Astrocyte (in vitro differentiated cells and primary cell): ENCODE measurements at regions not wholly inside any gene's neighbourhood (a gene's known extent, or its start where the extent isn't known, plus 50 kb on each side); places are given as distances from the start of the nearest gene placed in this dataset.
A peak's percentile ranks its signal among the peaks of the same experiment; 100 is the strongest.

Experiments
- DNase-seq: peaks from one replicate; pipeline ENCODE4 v3.0.0-alpha.2; 2010; ENCODE audit warnings: low read depth
- FAIRE-seq: peaks from 2 replicates; lab custom pipeline; 2011; peaks lifted over from hg19 to GRCh38; lab: Jason Lieb, UNC
- H2AFZ ChIP-seq: 2 replicates; pipeline ENCODE4 v1.6.0; 2012; ENCODE audit warnings: low read depth, low read length, inconsistent platforms
- H3K27ac ChIP-seq: 2 replicates; pipeline ENCODE4 v1.5.1; 2011; ENCODE audit warnings: low read depth, low read length, inconsistent platforms
- H3K27me3 ChIP-seq: 2 replicates; pipeline ENCODE4 v1.6.0; 2011; ENCODE audit warnings: low read length, inconsistent platforms; ENCODE audit not compliant: insufficient read depth
- H3K36me3 ChIP-seq: 2 replicates; pipeline ENCODE4 v1.5.1; 2011; ENCODE audit warnings: low read length, inconsistent platforms; ENCODE audit not compliant: insufficient read depth
- H3K4me1 ChIP-seq: 2 replicates; pipeline ENCODE4 v1.5.1; 2011; ENCODE audit warnings: low read length, inconsistent platforms; ENCODE audit not compliant: insufficient read depth
- H3K4me2 ChIP-seq: 2 replicates; pipeline ENCODE4 v1.6.0; 2012; ENCODE audit warnings: low read length, inconsistent platforms
- H3K4me3 ChIP-seq: 2 replicates; pipeline ENCODE4 v1.5.1; 2011; ENCODE audit warnings: low read depth, mild to moderate bottlenecking, low read length, inconsistent platforms; ENCODE audit not compliant: insufficient read depth
- H3K79me2 ChIP-seq: 2 replicates; pipeline ENCODE4 v1.6.0; 2012; ENCODE audit warnings: mild to moderate bottlenecking, low read length, inconsistent platforms; ENCODE audit not compliant: insufficient read depth
- H3K9ac ChIP-seq: 2 replicates; pipeline ENCODE4 v1.6.0; 2012; ENCODE audit warnings: mild to moderate bottlenecking, low read length, inconsistent platforms
- H3K9me3 ChIP-seq: 2 replicates; pipeline ENCODE4 v1.5.1; 2012; ENCODE audit warnings: low read depth, mild to moderate bottlenecking, low read length, inconsistent platforms; ENCODE audit not compliant: insufficient read depth
- H4K20me1 ChIP-seq: 2 replicates; pipeline ENCODE4 v1.6.0; 2012; ENCODE audit warnings: low read length, inconsistent platforms; ENCODE audit not compliant: insufficient read depth
- H3K27ac Mint-ChIP-seq: one replicate; pipeline ENCODE4 v1.8.0; 2021; ENCODE audit warnings: mild to moderate bottlenecking, mixed read lengths; ENCODE audit not compliant: unreplicated experiment
- H3K27me3 Mint-ChIP-seq: one replicate; pipeline ENCODE4 v1.8.0; 2021; ENCODE audit warnings: low read depth, mixed read lengths; ENCODE audit not compliant: unreplicated experiment
- H3K36me3 Mint-ChIP-seq: one replicate; pipeline ENCODE4 v1.8.0; 2021; ENCODE audit warnings: low read depth, mixed read lengths; ENCODE audit not compliant: unreplicated experiment
- H3K4me1 Mint-ChIP-seq: one replicate; pipeline ENCODE4 v1.8.0; 2021; ENCODE audit warnings: low read depth, mixed read lengths; ENCODE audit not compliant: unreplicated experiment
- H3K4me3 Mint-ChIP-seq: one replicate; pipeline ENCODE4 v1.8.0; 2021; ENCODE audit warnings: mild to moderate bottlenecking, moderate library complexity, mixed read lengths; ENCODE audit not compliant: unreplicated experiment
- H3K9me3 Mint-ChIP-seq: one replicate; pipeline ENCODE4 v1.8.0; 2021; ENCODE audit warnings: mild to moderate bottlenecking, mixed read lengths; ENCODE audit not compliant: unreplicated experiment
- CTCF ChIP-seq: IDR thresholded peaks from 2 replicates; pipeline ENCODE4 v1.5.1; 2011; ENCODE audit warnings: low read depth, mild to moderate bottlenecking, inconsistent platforms, low read length, moderate library complexity; ENCODE audit not compliant: insufficient read depth
- EZH2 ChIP-seq: IDR thresholded peaks from 2 replicates; pipeline ENCODE4 v1.6.1; 2012; ENCODE audit warnings: mild to moderate bottlenecking, low read length, inconsistent platforms; ENCODE audit not compliant: insufficient read depth

- H3K9me3 Mint-ChIP-seq, result no peaks in the 10 kb centered on the region
- no peak overlapping the region for H3K27ac ChIP-seq
- TF ChIP-seq EZH2, result no peak
- no peak for TF ChIP-seq CTCF
- no peak overlapping the region for H2AFZ ChIP-seq
- no peaks in the 10 kb centered on the region for H3K36me3 Mint-ChIP-seq
- H3K36me3 ChIP-seq, result no peaks in the 10 kb centered on the region
- H3K79me2 ChIP-seq, result no peaks in the 10 kb centered on the region
- peak overlapping the region; percentile 21 for H3K4me2 ChIP-seq
- DNase-seq (peak; percentile 30), FAIRE-seq (no peak)
- H3K27me3 ChIP-seq, result no peaks in the 10 kb centered on the region
- no peak overlapping the region for H3K4me3 ChIP-seq
- H4K20me1 ChIP-seq, result no peaks in the 10 kb centered on the region
- no peak overlapping the region for H3K4me3 Mint-ChIP-seq
- H3K4me1 ChIP-seq, result peaks cover 5% of the 10 kb centered on the region
- peak overlapping the region; percentile 72 for H3K27ac Mint-ChIP-seq
- H3K4me1 Mint-ChIP-seq, result peaks cover 28% of the 10 kb centered on the region
- no peaks in the 10 kb centered on the region for H3K9me3 ChIP-seq
- H3K27me3 Mint-ChIP-seq, result peaks cover 8% of the 10 kb centered on the region
- H3K9ac ChIP-seq, result no peak overlapping the region
Observed at GRCh38 chr2:45275242-45275805, 266.1 kb upstream of the SIX2 start.

- Mint-ChIP-seq H3K4me3 (no peak overlapping the region), H3K27me3 (peaks cover 8% of the 10 kb centered on the region), H3K27ac (peak overlapping the region; percentile 30), H3K4me1 (peaks cover 28% of the 10 kb centered on the region), H3K9me3 (no peaks in the 10 kb centered on the region), H3K36me3 (no peaks in the 10 kb centered on the region)
- DNase-seq, result no peak
- no peak for FAIRE-seq
- H3K27me3 ChIP-seq, result no peaks in the 10 kb centered on the region
- H3K79me2 ChIP-seq, result no peaks in the 10 kb centered on the region
- H3K36me3 ChIP-seq, result no peaks in the 10 kb centered on the region
- no peak overlapping the region for H3K9ac ChIP-seq
- no peak overlapping the region for H3K27ac ChIP-seq
- H3K4me2 ChIP-seq, result no peak overlapping the region
- no peaks in the 10 kb centered on the region for H4K20me1 ChIP-seq
- no peaks in the 10 kb centered on the region for H3K9me3 ChIP-seq
- TF ChIP-seq EZH2 (no peak), CTCF (no peak)
- H3K4me3 ChIP-seq, result no peak overlapping the region
- H3K4me1 ChIP-seq, result peaks cover 5% of the 10 kb centered on the region
- no peak overlapping the region for H2AFZ ChIP-seq
Observed at GRCh38 chr2:45274250-45274926, 265.1 kb upstream of the SIX2 start.
